ENCODE measurements at regions not wholly inside any gene's neighbourhood (a gene's known extent, or its start where the extent isn't known, plus 50 kb on each side); places are given as distances from the start of the nearest gene placed in this dataset.
A peak's percentile ranks its signal among the peaks of the same experiment; 100 is the strongest.

DNA sequence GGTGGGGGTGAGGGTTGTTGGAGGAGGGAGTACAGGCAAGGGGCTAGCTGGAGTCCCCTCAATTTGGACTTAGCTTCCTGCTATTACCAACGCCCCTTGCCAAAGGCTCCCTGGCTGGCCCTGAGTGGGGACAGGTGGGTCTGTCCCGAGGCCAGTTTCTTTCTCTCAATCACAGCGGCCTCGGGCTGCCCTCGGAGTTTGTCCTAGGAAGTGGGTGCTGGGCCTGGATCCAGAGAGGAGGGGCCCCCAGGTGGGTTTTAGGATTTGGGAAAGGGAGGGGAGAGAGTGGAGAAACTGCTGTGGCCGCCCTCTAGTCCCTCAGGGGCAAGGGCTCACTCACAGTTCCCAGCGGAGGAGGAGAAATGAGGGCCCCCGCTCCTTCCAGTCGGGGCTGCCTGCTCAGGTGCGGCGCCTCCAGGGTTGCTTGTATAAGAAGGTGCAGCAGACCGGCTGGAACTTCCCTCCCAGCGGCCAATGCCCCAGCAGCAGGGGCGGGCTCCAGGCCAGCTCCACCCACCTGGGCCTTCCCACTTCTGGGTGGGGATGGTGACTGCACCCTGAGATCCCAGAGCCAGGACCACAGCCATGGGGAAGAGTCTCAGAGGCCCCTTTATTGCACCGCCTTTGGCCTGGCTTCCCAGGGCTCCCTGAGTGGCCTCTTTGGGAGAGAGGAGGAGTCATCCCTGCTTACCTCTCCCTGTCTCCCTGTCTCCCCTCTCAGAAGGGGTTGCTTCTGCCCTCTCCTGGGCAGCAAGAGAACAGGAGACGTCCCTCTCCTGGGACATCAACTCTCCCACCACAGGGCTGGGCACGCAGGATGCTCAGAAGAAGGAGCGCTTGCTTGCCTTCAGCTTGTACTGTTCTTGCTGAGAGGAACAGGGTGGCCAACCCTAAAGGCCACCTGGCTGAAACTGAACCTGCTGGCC, 112.0 kb upstream of the SMURF2 start (continued):
- peak; percentile 49; the same call in 1 of the 2 replicates for TF ChIP-seq HNRNPL (IDR thresholded peaks at IDR 0.05; ENCODE audit: low read depth, low read length)
- TF ChIP-seq CHD2 (IDR thresholded peaks at IDR 0.05; ENCODE audit: low read depth, low read length): no peak
- TF ChIP-seq THYN1 (CRISPR knock-in tag; IDR thresholded peaks at IDR 0.05; ENCODE audit: borderline replicate concordance, low read depth): no peak
- TF ChIP-seq SP5 (CRISPR knock-in tag; IDR thresholded peaks at IDR 0.05; ENCODE audit: borderline replicate concordance, low read depth): no peak; the same call in 1 of the 2 replicates
- no peak for TF ChIP-seq HMG20B (CRISPR knock-in tag; conservative IDR thresholded peaks at IDR 0.05)
- no peak for TF ChIP-seq ZNF124 (CRISPR knock-in tag; IDR thresholded peaks at IDR 0.05)
- peak; percentile 53 for TF ChIP-seq STAG1 (CRISPR knock-in tag; IDR thresholded peaks at IDR 0.05)
- no peak for TF ChIP-seq ZNF558 (CRISPR knock-in tag; IDR thresholded peaks at IDR 0.05; ENCODE audit: borderline replicate concordance)
- TF ChIP-seq RFXANK (CRISPR knock-in tag; IDR thresholded peaks at IDR 0.05): no peak
- no peak for TF ChIP-seq ZNF670 (CRISPR knock-in tag; IDR thresholded peaks at IDR 0.05; ENCODE audit: borderline replicate concordance)
- TF ChIP-seq NFKB2 (CRISPR knock-in tag; IDR thresholded peaks at IDR 0.05; ENCODE audit: borderline replicate concordance): peak; percentile 90; the same call in 1 of the 2 replicates
- no peak for TF ChIP-seq ZNF678 (CRISPR knock-in tag; IDR thresholded peaks at IDR 0.05)
- no peak for TF ChIP-seq ZNF746 (CRISPR knock-in tag; IDR thresholded peaks at IDR 0.05)
- TF ChIP-seq PHF21A (CRISPR knock-in tag; IDR thresholded peaks at IDR 0.05): peak; percentile 47
- peak; percentile 52 for TF ChIP-seq ASH2L (IDR thresholded peaks at IDR 0.05; ENCODE audit: insufficient read length, low read depth, low read length)
- TF ChIP-seq, protein P1, sequence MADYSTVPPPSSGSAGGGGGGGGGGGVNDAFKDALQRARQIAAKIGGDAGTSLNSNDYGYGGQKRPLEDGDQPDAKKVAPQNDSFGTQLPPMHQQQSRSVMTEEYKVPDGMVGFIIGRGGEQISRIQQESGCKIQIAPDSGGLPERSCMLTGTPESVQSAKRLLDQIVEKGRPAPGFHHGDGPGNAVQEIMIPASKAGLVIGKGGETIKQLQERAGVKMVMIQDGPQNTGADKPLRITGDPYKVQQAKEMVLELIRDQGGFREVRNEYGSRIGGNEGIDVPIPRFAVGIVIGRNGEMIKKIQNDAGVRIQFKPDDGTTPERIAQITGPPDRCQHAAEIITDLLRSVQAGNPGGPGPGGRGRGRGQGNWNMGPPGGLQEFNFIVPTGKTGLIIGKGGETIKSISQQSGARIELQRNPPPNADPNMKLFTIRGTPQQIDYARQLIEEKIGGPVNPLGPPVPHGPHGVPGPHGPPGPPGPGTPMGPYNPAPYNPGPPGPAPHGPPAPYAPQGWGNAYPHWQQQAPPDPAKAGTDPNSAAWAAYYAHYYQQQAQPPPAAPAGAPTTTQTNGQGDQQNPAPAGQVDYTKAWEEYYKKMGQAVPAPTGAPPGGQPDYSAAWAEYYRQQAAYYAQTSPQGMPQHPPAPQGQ (CRISPR knock-in tag; IDR thresholded peaks at IDR 0.05; ENCODE audit: borderline replicate concordance): no peak
- no peak for TF ChIP-seq NR2F6 (IDR thresholded peaks at IDR 0.05)
- TF ChIP-seq NR2F6 (CRISPR knock-in tag; IDR thresholded peaks at IDR 0.05): no peak
- TF ChIP-seq ZNF547 (CRISPR knock-in tag; IDR thresholded peaks at IDR 0.05): peak; percentile 90; the same call in 1 of the 2 replicates
- peak; percentile 24; the same call in 1 of the 2 replicates for TF ChIP-seq NRL (CRISPR knock-in tag; IDR thresholded peaks at IDR 0.05; ENCODE audit: borderline replicate concordance)
- TF ChIP-seq ZNF317 (CRISPR knock-in tag; IDR thresholded peaks at IDR 0.05): 0 out of 2 replicates have a peak, but pooled peaks have one; percentile 55
- TF ChIP-seq NFE2 (CRISPR knock-in tag; IDR thresholded peaks at IDR 0.05): no peak
- TF ChIP-seq ZNF766 (CRISPR knock-in tag; IDR thresholded peaks at IDR 0.05; ENCODE audit: borderline replicate concordance): peak; percentile 26; the same call in 1 of the 2 replicates
- TF ChIP-seq ZNF761 (CRISPR knock-in tag; conservative IDR thresholded peaks at IDR 0.05): peak; percentile 74; the same call in 1 of the 2 replicates
- no peak for TF ChIP-seq ZNF232 (CRISPR knock-in tag; IDR thresholded peaks at IDR 0.05; ENCODE audit: borderline replicate concordance)
- 0 out of 2 replicates have a peak, but pooled peaks have one; percentile 31 for TF ChIP-seq SNAI1 (CRISPR knock-in tag; IDR thresholded peaks at IDR 0.05; ENCODE audit: borderline replicate concordance)
- no peak for TF ChIP-seq MIXL1 (CRISPR knock-in tag; IDR thresholded peaks at IDR 0.05)

Measured in HepG2 (cell line).